ENCODE measurements at regions not wholly inside any gene's neighbourhood (a gene's known extent, or its start where the extent isn't known, plus 50 kb on each side); places are given as distances from the start of the nearest gene placed in this dataset.
A peak's percentile ranks its signal among the peaks of the same experiment; 100 is the strongest.

DNA sequence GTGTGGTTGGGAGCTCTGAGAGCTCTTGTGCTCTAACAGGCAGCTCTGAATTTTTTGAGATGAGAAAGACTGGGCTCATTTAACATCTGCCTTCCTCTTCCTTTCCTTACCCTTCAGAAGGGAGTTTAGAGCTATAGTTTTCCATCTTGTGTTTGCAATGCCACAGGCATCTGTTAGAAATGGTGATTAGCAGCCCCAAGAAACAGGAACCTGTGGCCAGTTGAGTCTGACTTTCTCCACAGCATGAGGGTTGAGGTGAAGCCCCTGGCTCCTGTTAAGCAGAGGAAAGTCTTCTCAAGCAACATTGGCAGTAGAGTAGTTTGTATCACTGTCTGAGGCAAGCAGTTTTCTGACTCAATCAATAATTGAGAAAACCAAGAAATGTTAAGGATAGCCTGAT, 577.4 kb downstream of the ZEB2 start:
- ATAC-seq (ENCODE audit: low FRiP score in 2 of 2) (no peak), DNase-seq (no peak)
- Histone ChIP-seq H3K9me3 (no peaks in the 10 kb centered on the region), H3K27me3 (no peaks in the 10 kb centered on the region), H3K36me3 (peaks cover 0 to 9% (median 0%) of the 10 kb centered on the region in 4 donors), H3K27ac (no peak overlapping the region), H3K4me3 (no peak overlapping the region), H3K4me1 (peaks cover 3 to 6% (median 3%) of the 10 kb centered on the region in 4 donors)
- TF ChIP-seq EP300 (IDR thresholded peaks at IDR 0.05) = no peak
- TF ChIP-seq, protein P1, sequence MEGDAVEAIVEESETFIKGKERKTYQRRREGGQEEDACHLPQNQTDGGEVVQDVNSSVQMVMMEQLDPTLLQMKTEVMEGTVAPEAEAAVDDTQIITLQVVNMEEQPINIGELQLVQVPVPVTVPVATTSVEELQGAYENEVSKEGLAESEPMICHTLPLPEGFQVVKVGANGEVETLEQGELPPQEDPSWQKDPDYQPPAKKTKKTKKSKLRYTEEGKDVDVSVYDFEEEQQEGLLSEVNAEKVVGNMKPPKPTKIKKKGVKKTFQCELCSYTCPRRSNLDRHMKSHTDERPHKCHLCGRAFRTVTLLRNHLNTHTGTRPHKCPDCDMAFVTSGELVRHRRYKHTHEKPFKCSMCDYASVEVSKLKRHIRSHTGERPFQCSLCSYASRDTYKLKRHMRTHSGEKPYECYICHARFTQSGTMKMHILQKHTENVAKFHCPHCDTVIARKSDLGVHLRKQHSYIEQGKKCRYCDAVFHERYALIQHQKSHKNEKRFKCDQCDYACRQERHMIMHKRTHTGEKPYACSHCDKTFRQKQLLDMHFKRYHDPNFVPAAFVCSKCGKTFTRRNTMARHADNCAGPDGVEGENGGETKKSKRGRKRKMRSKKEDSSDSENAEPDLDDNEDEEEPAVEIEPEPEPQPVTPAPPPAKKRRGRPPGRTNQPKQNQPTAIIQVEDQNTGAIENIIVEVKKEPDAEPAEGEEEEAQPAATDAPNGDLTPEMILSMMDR (IDR thresholded peaks at IDR 0.05) = no peak
- TF ChIP-seq POLR2A (IDR thresholded peaks at IDR 0.05) = no peak
- TF ChIP-seq POLR2AphosphoS5 (IDR thresholded peaks at IDR 0.05) = no peak

DNA sequence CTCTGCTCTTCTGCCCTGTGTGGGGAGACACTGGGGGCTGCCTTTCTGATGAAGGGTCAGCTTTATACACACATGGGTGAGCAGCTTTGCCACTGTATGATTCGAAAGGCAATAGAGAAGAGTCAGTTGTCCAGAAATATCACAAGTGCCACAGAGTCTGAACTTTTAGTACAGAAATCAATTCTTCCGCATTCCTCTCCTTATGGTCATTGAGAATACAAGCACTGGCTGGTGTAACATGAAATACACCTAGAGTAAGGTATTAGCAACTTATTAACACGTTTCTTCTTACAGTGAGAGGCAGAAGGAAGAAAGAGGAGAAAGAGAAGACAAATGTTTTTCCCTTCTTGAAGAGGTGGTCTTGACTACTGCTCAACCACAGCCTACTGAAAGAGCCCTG, 579.2 kb downstream of the ZEB2 start:
- WGBS, 2 donors = 83 to 91% methylated on average over 3 of the region's 3 CpGs
- Histone ChIP-seq H3K27ac (peak overlapping the region in 2 of 4 donors; percentile 42 to 48), H3K27me3 (peaks cover 0 to 8% (median 0%) of the 10 kb centered on the region in 4 donors), H3K36me3 (no peaks in the 10 kb centered on the region), H3K4me1 (peaks cover 6 to 17% (median 11%) of the 10 kb centered on the region in 4 donors), H3K9me3 (no peaks in the 10 kb centered on the region), H3K4me3 (no peak overlapping the region)
- ATAC-seq (ENCODE audit: low FRiP score in 2 of 2) (no peak), DNase-seq (no peak)
- no peak for TF ChIP-seq POLR2A (IDR thresholded peaks at IDR 0.05)
- TF ChIP-seq EP300 (IDR thresholded peaks at IDR 0.05) = no peak
- TF ChIP-seq, protein P1 (IDR thresholded peaks at IDR 0.05) = no peak
- TF ChIP-seq POLR2AphosphoS5 (IDR thresholded peaks at IDR 0.05) = no peak

DNA sequence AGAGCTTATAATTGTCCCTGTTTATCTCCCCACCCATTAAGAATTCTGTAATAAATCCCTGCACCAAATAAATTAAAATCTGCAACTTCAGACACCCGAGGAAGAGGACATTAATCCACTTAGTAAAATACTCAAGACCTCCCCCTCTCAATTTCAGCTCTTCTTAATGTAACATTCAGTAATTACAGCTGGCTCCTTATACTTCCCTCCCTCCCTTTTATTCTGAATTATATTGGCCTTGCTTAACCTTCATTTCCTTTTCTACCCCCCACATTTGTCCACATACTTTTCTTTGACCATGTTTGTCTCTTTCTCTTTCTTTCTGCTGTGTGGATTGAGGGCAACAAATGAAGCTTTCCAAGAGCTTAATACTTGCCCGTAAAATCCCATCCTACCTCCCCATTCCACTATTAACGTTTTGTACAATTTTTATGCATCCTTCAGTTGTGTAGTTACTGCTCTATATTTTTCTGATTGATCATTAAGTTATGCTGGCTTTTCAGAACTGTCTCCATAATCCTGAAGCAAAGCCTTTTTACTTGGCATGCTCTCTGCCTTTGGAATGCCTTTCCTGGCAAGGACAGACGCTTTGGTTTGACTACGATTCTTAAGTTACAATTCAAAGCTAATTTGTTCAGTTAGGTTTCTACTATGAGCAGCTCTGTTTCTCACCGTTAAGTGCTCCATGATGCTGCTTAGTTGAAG, 580.1 kb downstream of the ZEB2 start:
- ATAC-seq (ENCODE audit: low FRiP score in 2 of 2) (no peak), DNase-seq (no peak)
- H3K27me3 ChIP-seq = peaks cover 0 to 8% (median 0%) of the 10 kb centered on the region in 4 donors
- peaks cover 6 to 17% (median 11%) of the 10 kb centered on the region in 4 donors for H3K4me1 ChIP-seq
- TF ChIP-seq POLR2A (IDR thresholded peaks at IDR 0.05) = no peak
- no peak for TF ChIP-seq POLR2AphosphoS5 (IDR thresholded peaks at IDR 0.05)
- no peak for TF ChIP-seq EP300 (IDR thresholded peaks at IDR 0.05)
- TF ChIP-seq, protein P1 (IDR thresholded peaks at IDR 0.05) = no peak
- no peak overlapping the region for H3K4me3 ChIP-seq
- no peaks in the 10 kb centered on the region for H3K9me3 ChIP-seq
- H3K27ac ChIP-seq = peak overlapping the region; percentile 19 to 90 (median 56)
- no peaks in the 10 kb centered on the region for H3K36me3 ChIP-seq
- WGBS, 2 donors = 66 to 75% methylated on average over 6 of the region's 6 CpGs

DNA sequence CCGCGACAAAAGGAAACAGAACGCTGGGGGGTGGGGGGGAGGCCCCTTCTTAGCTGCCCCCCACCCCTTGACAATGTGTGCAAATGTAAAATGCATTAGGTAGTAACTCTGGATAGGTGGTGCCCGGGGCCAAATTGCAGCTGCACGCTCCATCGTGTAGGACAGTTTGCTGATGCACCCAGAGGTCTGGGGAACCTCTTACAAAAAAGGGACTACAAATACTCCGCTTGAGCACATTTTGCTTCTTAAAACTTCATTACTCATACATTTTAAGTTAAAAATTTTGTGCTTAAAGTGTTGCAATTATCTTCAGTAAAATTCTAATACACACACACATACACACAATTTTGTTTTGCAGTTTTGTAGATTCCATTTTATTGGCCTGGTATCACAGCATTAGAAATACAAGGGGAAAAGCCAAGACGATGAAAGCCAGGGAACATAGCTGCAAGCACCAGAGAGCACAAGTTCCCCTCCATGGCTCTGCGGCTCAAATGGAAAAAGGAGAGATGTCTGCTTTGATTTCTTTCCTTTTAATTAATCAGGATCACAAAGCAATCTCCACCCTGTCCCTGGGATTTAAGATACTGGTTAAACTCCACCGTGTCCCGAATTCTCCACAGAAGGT, 582.1 kb downstream of the ZEB2 start:
- TF ChIP-seq POLR2A (IDR thresholded peaks at IDR 0.05) (no peak), POLR2AphosphoS5 (IDR thresholded peaks at IDR 0.05) (no peak), EP300 (IDR thresholded peaks at IDR 0.05) (no peak)
- TF ChIP-seq, protein P1 (IDR thresholded peaks at IDR 0.05) = no peak
- Histone ChIP-seq H3K9me3 (no peaks in the 10 kb centered on the region), H3K4me1 (peaks cover 6 to 17% (median 11%) of the 10 kb centered on the region in 4 donors), H3K36me3 (no peaks in the 10 kb centered on the region), H3K4me3 (peak overlapping the region in 3 of 4 donors; percentile 39 to 60 (median 53)), H3K27me3 (peaks cover 0 to 8% (median 0%) of the 10 kb centered on the region in 4 donors), H3K27ac (peak overlapping the region; percentile 83 to 90 (median 85))
- DNase-seq (no peak), ATAC-seq (ENCODE audit: low FRiP score in 2 of 2) (peak in 1 of 2 donors; percentile 8)
- 30% methylated on average over 11 of the region's 11 CpGs for WGBS, 2 donors

Data from upper lobe of left lung (tissue), 6 donors.